ENCODE measurements at regions not wholly inside any gene's neighbourhood (a gene's known extent, or its start where the extent isn't known, plus 50 kb on each side); places are given as distances from the start of the nearest gene placed in this dataset.

DNA sequence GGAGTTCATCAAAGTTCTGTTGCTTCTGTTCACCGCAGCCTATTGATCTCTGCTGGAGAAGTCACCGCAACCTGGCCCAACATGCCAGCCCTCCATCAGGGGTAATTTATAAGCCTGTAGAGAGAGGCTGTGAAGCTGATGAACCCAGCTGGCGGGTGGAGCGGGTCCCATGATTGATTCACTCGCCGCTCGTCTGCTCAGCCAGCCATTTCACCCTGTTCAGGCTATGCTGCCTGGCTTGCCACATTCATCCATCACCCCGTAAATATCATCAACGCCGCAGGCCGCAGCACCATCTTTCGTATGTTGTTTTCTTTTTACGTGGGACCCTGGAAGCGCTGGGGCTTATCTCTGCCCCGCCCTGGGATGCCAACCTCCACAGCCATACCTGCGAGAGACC, 116.7 kb upstream of the OPCML start:
- TF ChIP-seq, protein P1, sequence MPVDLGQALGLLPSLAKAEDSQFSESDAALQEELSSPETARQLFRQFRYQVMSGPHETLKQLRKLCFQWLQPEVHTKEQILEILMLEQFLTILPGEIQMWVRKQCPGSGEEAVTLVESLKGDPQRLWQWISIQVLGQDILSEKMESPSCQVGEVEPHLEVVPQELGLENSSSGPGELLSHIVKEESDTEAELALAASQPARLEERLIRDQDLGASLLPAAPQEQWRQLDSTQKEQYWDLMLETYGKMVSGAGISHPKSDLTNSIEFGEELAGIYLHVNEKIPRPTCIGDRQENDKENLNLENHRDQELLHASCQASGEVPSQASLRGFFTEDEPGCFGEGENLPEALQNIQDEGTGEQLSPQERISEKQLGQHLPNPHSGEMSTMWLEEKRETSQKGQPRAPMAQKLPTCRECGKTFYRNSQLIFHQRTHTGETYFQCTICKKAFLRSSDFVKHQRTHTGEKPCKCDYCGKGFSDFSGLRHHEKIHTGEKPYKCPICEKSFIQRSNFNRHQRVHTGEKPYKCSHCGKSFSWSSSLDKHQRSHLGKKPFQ (CRISPR knock-in tag; IDR thresholded peaks at IDR 0.05; ENCODE audit: insufficient replicate concordance), result no peak
- TF ChIP-seq FOXC1 (CRISPR knock-in tag; IDR thresholded peaks at IDR 0.05; ENCODE audit: borderline replicate concordance), result no peak
- no peak for TF ChIP-seq NR2F6 (IDR thresholded peaks at IDR 0.05)
- TF ChIP-seq NR2F6 (CRISPR knock-in tag; IDR thresholded peaks at IDR 0.05), result no peak
- TF ChIP-seq, protein P2, sequence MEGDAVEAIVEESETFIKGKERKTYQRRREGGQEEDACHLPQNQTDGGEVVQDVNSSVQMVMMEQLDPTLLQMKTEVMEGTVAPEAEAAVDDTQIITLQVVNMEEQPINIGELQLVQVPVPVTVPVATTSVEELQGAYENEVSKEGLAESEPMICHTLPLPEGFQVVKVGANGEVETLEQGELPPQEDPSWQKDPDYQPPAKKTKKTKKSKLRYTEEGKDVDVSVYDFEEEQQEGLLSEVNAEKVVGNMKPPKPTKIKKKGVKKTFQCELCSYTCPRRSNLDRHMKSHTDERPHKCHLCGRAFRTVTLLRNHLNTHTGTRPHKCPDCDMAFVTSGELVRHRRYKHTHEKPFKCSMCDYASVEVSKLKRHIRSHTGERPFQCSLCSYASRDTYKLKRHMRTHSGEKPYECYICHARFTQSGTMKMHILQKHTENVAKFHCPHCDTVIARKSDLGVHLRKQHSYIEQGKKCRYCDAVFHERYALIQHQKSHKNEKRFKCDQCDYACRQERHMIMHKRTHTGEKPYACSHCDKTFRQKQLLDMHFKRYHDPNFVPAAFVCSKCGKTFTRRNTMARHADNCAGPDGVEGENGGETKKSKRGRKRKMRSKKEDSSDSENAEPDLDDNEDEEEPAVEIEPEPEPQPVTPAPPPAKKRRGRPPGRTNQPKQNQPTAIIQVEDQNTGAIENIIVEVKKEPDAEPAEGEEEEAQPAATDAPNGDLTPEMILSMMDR (CRISPR knock-in tag; IDR thresholded peaks at IDR 0.05), result no peak
- no peak for TF ChIP-seq EP300 (IDR thresholded peaks at IDR 0.05; ENCODE audit: low read depth in 2 of 2, low read length in 2 of 2)
- TF ChIP-seq EP300 (CRISPR knock-in tag; IDR thresholded peaks at IDR 0.05; ENCODE audit: borderline replicate concordance), result no peak
- no peak for TF ChIP-seq ZFX (CRISPR knock-in tag; IDR thresholded peaks at IDR 0.05; ENCODE audit: low read depth)
- TF ChIP-seq, protein P3, sequence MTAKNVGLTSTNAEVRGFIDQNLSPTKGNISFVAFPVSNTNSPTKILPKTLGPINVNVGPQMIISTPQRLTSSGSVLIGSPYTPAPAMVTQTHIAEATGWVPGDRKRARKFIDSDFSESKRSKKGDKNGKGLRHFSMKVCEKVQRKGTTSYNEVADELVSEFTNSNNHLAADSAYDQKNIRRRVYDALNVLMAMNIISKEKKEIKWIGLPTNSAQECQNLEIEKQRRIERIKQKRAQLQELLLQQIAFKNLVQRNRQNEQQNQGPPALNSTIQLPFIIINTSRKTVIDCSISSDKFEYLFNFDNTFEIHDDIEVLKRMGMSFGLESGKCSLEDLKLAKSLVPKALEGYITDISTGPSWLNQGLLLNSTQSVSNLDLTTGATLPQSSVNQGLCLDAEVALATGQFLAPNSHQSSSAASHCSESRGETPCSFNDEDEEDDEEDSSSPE (CRISPR knock-in tag; IDR thresholded peaks at IDR 0.05), result no peak
- TF ChIP-seq RFX5 (IDR thresholded peaks at IDR 0.05; ENCODE audit: low read depth, low read length), result no peak
- no peak for TF ChIP-seq PBX3 (CRISPR knock-in tag; IDR thresholded peaks at IDR 0.05; ENCODE audit: borderline replicate concordance)
